Astrocyte (in vitro differentiated cells and primary cell): ENCODE measurements at regions not wholly inside any gene's neighbourhood (a gene's known extent, or its start where the extent isn't known, plus 50 kb on each side); places are given as distances from the start of the nearest gene placed in this dataset.

Experiments
- CTCF ChIP-seq: IDR thresholded peaks from 2 replicates; pipeline ENCODE4 v1.5.1; 2011; ENCODE audit warnings: low read depth, mild to moderate bottlenecking, inconsistent platforms, low read length, moderate library complexity; ENCODE audit not compliant: insufficient read depth
- EZH2 ChIP-seq: IDR thresholded peaks from 2 replicates; pipeline ENCODE4 v1.6.1; 2012; ENCODE audit warnings: mild to moderate bottlenecking, low read length, inconsistent platforms; ENCODE audit not compliant: insufficient read depth

GRCh38 chr14:42011221-42011620 is 404.5 kb downstream of the LRFN5 start:
- TF ChIP-seq CTCF (no peak), EZH2 (no peak)
